ENCODE measurements at regions not wholly inside any gene's neighbourhood (a gene's known extent, or its start where the extent isn't known, plus 50 kb on each side); places are given as distances from the start of the nearest gene placed in this dataset.

- no peak for DNase-seq
- Histone ChIP-seq H3K27me3 (ENCODE audit: control insufficient read depth, insufficient read depth, low read length, poor library complexity, severe bottlenecking) (no peaks in the 10 kb centered on the region), H3K4me1 (ENCODE audit: control insufficient read depth, insufficient read depth, low read length) (peaks cover 4% of the 10 kb centered on the region), H3K9me3 (ENCODE audit: control insufficient read depth, low read length) (no peaks in the 10 kb centered on the region), H3K36me3 (ENCODE audit: control insufficient read depth, insufficient read depth, low read length) (no peaks in the 10 kb centered on the region), H3K4me3 (ENCODE audit: low read length) (no peak overlapping the region), H3K27ac (ENCODE audit: low read depth, low read length) (no peak overlapping the region), H3K9ac (ENCODE audit: extremely low read depth, low read length, poor library complexity, severe bottlenecking) (no peak overlapping the region)
- Mint-ChIP-seq H3K9me3 (peaks cover 4% of the 10 kb centered on the region), H3K4me1 (peaks cover 8% of the 10 kb centered on the region), H3K27me3 (ENCODE audit: insufficient read depth) (no peaks in the 10 kb centered on the region), H3K36me3 (ENCODE audit: low read depth) (no peaks in the 10 kb centered on the region), H3K27ac (no peak overlapping the region), H3K4me3 (no peak overlapping the region)
- no peak for TF ChIP-seq CTCF (conservative IDR thresholded peaks at IDR 0.05)
- WGBS, 2 experiments (ENCODE audit: insufficient coverage in 1 of 2, insufficient read length in 1 of 2) = 90 to 92% methylated on average over 9 to 10 of the region's 10 CpGs
Measured at GRCh38 chr1:221098471-221099405, 219.5 kb downstream of the HLX start.

GRCh38 chr1:221099747-221100595 is 220.7 kb downstream of the HLX start:
- Histone ChIP-seq H3K27me3 (ENCODE audit: control insufficient read depth, insufficient read depth, low read length, poor library complexity, severe bottlenecking) (no peaks in the 10 kb centered on the region), H3K4me1 (ENCODE audit: control insufficient read depth, insufficient read depth, low read length) (no peaks in the 10 kb centered on the region), H3K4me3 (ENCODE audit: low read length) (no peak overlapping the region), H3K9me3 (ENCODE audit: control insufficient read depth, low read length) (no peaks in the 10 kb centered on the region), H3K27ac (ENCODE audit: low read depth, low read length) (no peak overlapping the region), H3K9ac (ENCODE audit: extremely low read depth, low read length, poor library complexity, severe bottlenecking) (no peak overlapping the region), H3K36me3 (ENCODE audit: control insufficient read depth, insufficient read depth, low read length) (no peaks in the 10 kb centered on the region)
- no peak for DNase-seq
- no peak overlapping the region for H3K27ac Mint-ChIP-seq
- WGBS, 2 experiments (ENCODE audit: insufficient coverage in 1 of 2, insufficient read length in 1 of 2) = 91 to 94% methylated on average over 7 to 12 of the region's 12 CpGs
- no peaks in the 10 kb centered on the region for H3K36me3 Mint-ChIP-seq (ENCODE audit: low read depth)
- peaks cover 4% of the 10 kb centered on the region for H3K9me3 Mint-ChIP-seq
- H3K27me3 Mint-ChIP-seq (ENCODE audit: insufficient read depth) = no peaks in the 10 kb centered on the region
- TF ChIP-seq CTCF (conservative IDR thresholded peaks at IDR 0.05) = no peak
- no peaks in the 10 kb centered on the region for H3K4me1 Mint-ChIP-seq
- no peak overlapping the region for H3K4me3 Mint-ChIP-seq

GRCh38 chr1:221100611-221101010 is 221.4 kb downstream of the HLX start:
- H3K9me3 ChIP-seq (ENCODE audit: control insufficient read depth, low read length) = no peaks in the 10 kb centered on the region
- H3K4me3 ChIP-seq (ENCODE audit: low read length) = no peak overlapping the region
- no peak for DNase-seq
- Mint-ChIP-seq H3K36me3 (ENCODE audit: low read depth) (no peaks in the 10 kb centered on the region), H3K27me3 (ENCODE audit: insufficient read depth) (peaks cover 1% of the 10 kb centered on the region), H3K4me3 (no peak overlapping the region), H3K9me3 (peaks cover 4% of the 10 kb centered on the region), H3K4me1 (peaks cover 6% of the 10 kb centered on the region), H3K27ac (no peak overlapping the region)
- WGBS, 2 experiments (ENCODE audit: insufficient coverage in 1 of 2, insufficient read length in 1 of 2) = 77 to 82% methylated on average over 2 of the region's 3 CpGs
- no peak for TF ChIP-seq CTCF (conservative IDR thresholded peaks at IDR 0.05)
- H3K27me3 ChIP-seq (ENCODE audit: control insufficient read depth, insufficient read depth, low read length, poor library complexity, severe bottlenecking) = no peaks in the 10 kb centered on the region
- H3K27ac ChIP-seq (ENCODE audit: low read depth, low read length) = no peak overlapping the region
- no peaks in the 10 kb centered on the region for H3K4me1 ChIP-seq (ENCODE audit: control insufficient read depth, insufficient read depth, low read length)
- H3K9ac ChIP-seq (ENCODE audit: extremely low read depth, low read length, poor library complexity, severe bottlenecking) = no peak overlapping the region
- no peaks in the 10 kb centered on the region for H3K36me3 ChIP-seq (ENCODE audit: control insufficient read depth, insufficient read depth, low read length)
